ENCODE measurements at regions not wholly inside any gene's neighbourhood (a gene's known extent, or its start where the extent isn't known, plus 50 kb on each side); places are given as distances from the start of the nearest gene placed in this dataset.

GRCh38 chr1:244128591-244129383, 77.7 kb downstream of the ZBTB18 start:
- POLR2A ChIA-PET: no interaction called here
- no peak for TF ChIP-seq CDX4 (CRISPR knock-in tag; IDR thresholded peaks at IDR 0.05; ENCODE audit: borderline replicate concordance)
- no peak overlapping the region for H3K27ac Mint-ChIP-seq
- H3K36me3 Mint-ChIP-seq: no peaks in the 10 kb centered on the region
- H3K4me3 Mint-ChIP-seq: no peak overlapping the region
- DNase-seq (ENCODE audit: low spot score): no peak
- no peaks in the 10 kb centered on the region; the same call in 1 of the 2 replicates for H3K27me3 Mint-ChIP-seq (ENCODE audit: low read depth)
- peaks cover 18% of the 10 kb centered on the region for H3K4me1 Mint-ChIP-seq
- no peak for ATAC-seq
- H3K9me3 Mint-ChIP-seq: peaks cover 3% of the 10 kb centered on the region
- CTCF ChIA-PET: no interaction called here

- ATAC-seq: no peak
- H3K9me3 Mint-ChIP-seq: no peaks in the 10 kb centered on the region
- no peak for DNase-seq (ENCODE audit: low spot score)
- H3K4me1 Mint-ChIP-seq: no peaks in the 10 kb centered on the region
- no peak overlapping the region for H3K4me3 Mint-ChIP-seq
- no peak overlapping the region for H3K27ac Mint-ChIP-seq
- ChIA-PET CTCF (no interaction called here), POLR2A (no interaction called here)
- H3K36me3 Mint-ChIP-seq: no peaks in the 10 kb centered on the region
- no peak for TF ChIP-seq FOXP1 (CRISPR knock-in tag; IDR thresholded peaks at IDR 0.05; ENCODE audit: borderline replicate concordance)
- no peak for TF ChIP-seq OVOL2 (CRISPR knock-in tag; IDR thresholded peaks at IDR 0.05; ENCODE audit: borderline replicate concordance)
- TF ChIP-seq CREB1 (CRISPR knock-in tag; IDR thresholded peaks at IDR 0.05): no peak
- no peak for TF ChIP-seq JUN (CRISPR knock-in tag; IDR thresholded peaks at IDR 0.05)
- TF ChIP-seq ZMAT4 (CRISPR knock-in tag; IDR thresholded peaks at IDR 0.05): no peak
- no peak for TF ChIP-seq TCF7 (CRISPR knock-in tag; IDR thresholded peaks at IDR 0.05; ENCODE audit: low read depth)
- TF ChIP-seq CTCF (IDR thresholded peaks at IDR 0.05): no peak
- TF ChIP-seq ZBTB43 (CRISPR knock-in tag; IDR thresholded peaks at IDR 0.05): no peak
- no peak for TF ChIP-seq MXD4 (CRISPR knock-in tag; IDR thresholded peaks at IDR 0.05; ENCODE audit: borderline replicate concordance)
- TF ChIP-seq ZNF396 (CRISPR knock-in tag; IDR thresholded peaks at IDR 0.05; ENCODE audit: borderline replicate concordance): no peak
- no peak for TF ChIP-seq GABPB1 (CRISPR knock-in tag; IDR thresholded peaks at IDR 0.05)
- TF ChIP-seq E2F1 (CRISPR knock-in tag; IDR thresholded peaks at IDR 0.05): no peak
- no peak for TF ChIP-seq MYBL2 (CRISPR knock-in tag; IDR thresholded peaks at IDR 0.05)
- no peak for TF ChIP-seq RELA (CRISPR knock-in tag; IDR thresholded peaks at IDR 0.05; ENCODE audit: borderline replicate concordance)
- TF ChIP-seq SOX15 (CRISPR knock-in tag; IDR thresholded peaks at IDR 0.05): no peak
- TF ChIP-seq TEAD4 (CRISPR knock-in tag; IDR thresholded peaks at IDR 0.05): no peak
- H3K27me3 Mint-ChIP-seq (ENCODE audit: low read depth): no peaks in the 10 kb centered on the region
Measured at GRCh38 chr1:244137276-244137675, 86.2 kb downstream of the ZBTB18 start.

- ATAC-seq (no peak), DNase-seq (ENCODE audit: low spot score) (no peak)
- Mint-ChIP-seq H3K36me3 (no peaks in the 10 kb centered on the region), H3K4me3 (no peak overlapping the region), H3K27me3 (ENCODE audit: low read depth) (no peaks in the 10 kb centered on the region), H3K9me3 (no peaks in the 10 kb centered on the region), H3K4me1 (no peaks in the 10 kb centered on the region), H3K27ac (no peak overlapping the region)
- POLR2A ChIA-PET: no interaction called here
- CTCF ChIA-PET: no interaction called here
- TF ChIP-seq NR2C2 (CRISPR knock-in tag; IDR thresholded peaks at IDR 0.05) (no peak), PRRX2 (CRISPR knock-in tag; IDR thresholded peaks at IDR 0.05) (no peak), IRF2 (CRISPR knock-in tag; IDR thresholded peaks at IDR 0.05; ENCODE audit: borderline replicate concordance, low read depth) (no peak), CREM (CRISPR knock-in tag; IDR thresholded peaks at IDR 0.05) (no peak), ERG (CRISPR knock-in tag; IDR thresholded peaks at IDR 0.05) (no peak), GRHL2 (CRISPR knock-in tag; IDR thresholded peaks at IDR 0.05; ENCODE audit: insufficient replicate concordance, severe bottlenecking) (no peak), MLX (CRISPR knock-in tag; IDR thresholded peaks at IDR 0.05) (no peak)
Measured at GRCh38 chr1:244137725-244138124, 86.6 kb downstream of the ZBTB18 start.
